ENCODE measurements at regions not wholly inside any gene's neighbourhood (a gene's known extent, or its start where the extent isn't known, plus 50 kb on each side); places are given as distances from the start of the nearest gene placed in this dataset.

- TF ChIP-seq POLR2AphosphoS5 (IDR thresholded peaks at IDR 0.05; ENCODE audit: insufficient read depth in 1 of 2, low read depth in 1 of 2) (no peak), CTCF (IDR thresholded peaks at IDR 0.05) (no peak)
Observed at GRCh38 chr4:189835505-189835904, 105.2 kb upstream of the FRG1 start.
